PFSK-1 (cell line): ENCODE measurements at regions not wholly inside any gene's neighbourhood (a gene's known extent, or its start where the extent isn't known, plus 50 kb on each side); places are given as distances from the start of the nearest gene placed in this dataset.

ENCODE experiments used
- FOXP2 ChIP-seq: optimal IDR thresholded peaks from 2 replicates; pipeline ENCODE3; 2011; ENCODE audit warnings: borderline replicate concordance, control low read depth, inconsistent platforms; ENCODE audit not compliant: insufficient read depth; ENCODE audit errors: extremely low read length, extremely low read depth
- POLR2AphosphoS5 ChIP-seq: IDR thresholded peaks from 2 replicates; pipeline ENCODE4 v1.6.1; 2012; ENCODE audit warnings: low read depth, mild to moderate bottlenecking, control low read depth, low read length, moderate library complexity
- SIN3A ChIP-seq: IDR thresholded peaks from 2 replicates; pipeline ENCODE4 v1.6.1; 2012; ENCODE audit warnings: mild to moderate bottlenecking, low read length, moderate library complexity, borderline replicate concordance; ENCODE audit not compliant: insufficient read depth
- TAF1 ChIP-seq: IDR thresholded peaks from 2 replicates; pipeline ENCODE4 v1.6.1; 2012; ENCODE audit warnings: low read length, control low read depth, borderline replicate concordance; ENCODE audit not compliant: insufficient read depth
- TF ChIP-seq, protein P1 (sequence below), 2 experiments: IDR thresholded peaks; 2 replicates each; pipeline versions ENCODE4 v1.6.1 to v1.8.0; 2011 to 2012; ENCODE audit warnings: low read depth in 2 of 2, low read length in 2 of 2, control low read depth in 1 of 2, inconsistent platforms in 1 of 2, mild to moderate bottlenecking in 1 of 2, moderate library complexity in 1 of 2; ENCODE audit not compliant: insufficient read depth in 1 of 2

DNA sequence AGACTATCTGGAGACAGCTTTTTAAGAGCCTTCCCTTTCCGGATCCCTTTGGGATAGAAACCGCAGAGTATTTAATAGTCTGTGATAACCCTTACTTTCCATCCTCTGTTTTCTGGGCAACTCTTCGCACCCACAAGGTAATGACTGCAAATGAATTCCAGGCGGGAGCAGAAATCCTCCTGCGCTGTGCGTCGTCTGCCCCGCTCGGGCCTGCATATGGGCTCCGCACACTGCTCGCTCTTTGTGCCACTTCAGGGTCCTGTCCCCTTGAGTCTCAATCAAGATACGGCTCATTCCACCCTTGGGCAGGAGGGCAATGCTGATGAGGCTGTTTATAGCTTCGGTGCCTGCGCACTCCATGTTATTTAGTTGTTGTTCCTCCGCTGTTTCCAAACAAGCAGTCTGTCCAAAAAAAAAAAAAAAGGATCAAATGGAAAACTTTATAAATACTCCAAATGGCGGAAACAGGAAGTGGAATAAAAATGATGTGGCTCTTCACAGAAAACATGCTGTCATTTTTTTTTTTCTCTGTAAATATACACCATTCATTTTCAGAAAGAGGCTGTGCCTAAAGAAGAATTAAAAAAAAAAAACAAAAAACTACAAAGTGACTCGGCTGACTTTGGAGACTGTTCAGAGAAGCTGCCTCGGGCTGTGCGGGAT is 169.6 kb upstream of the GMDS start:
- no peak for TF ChIP-seq SIN3A
- TF ChIP-seq POLR2AphosphoS5, result no peak
- no peak for TF ChIP-seq TAF1
- no peak for TF ChIP-seq FOXP2
- TF ChIP-seq, protein P1, sequence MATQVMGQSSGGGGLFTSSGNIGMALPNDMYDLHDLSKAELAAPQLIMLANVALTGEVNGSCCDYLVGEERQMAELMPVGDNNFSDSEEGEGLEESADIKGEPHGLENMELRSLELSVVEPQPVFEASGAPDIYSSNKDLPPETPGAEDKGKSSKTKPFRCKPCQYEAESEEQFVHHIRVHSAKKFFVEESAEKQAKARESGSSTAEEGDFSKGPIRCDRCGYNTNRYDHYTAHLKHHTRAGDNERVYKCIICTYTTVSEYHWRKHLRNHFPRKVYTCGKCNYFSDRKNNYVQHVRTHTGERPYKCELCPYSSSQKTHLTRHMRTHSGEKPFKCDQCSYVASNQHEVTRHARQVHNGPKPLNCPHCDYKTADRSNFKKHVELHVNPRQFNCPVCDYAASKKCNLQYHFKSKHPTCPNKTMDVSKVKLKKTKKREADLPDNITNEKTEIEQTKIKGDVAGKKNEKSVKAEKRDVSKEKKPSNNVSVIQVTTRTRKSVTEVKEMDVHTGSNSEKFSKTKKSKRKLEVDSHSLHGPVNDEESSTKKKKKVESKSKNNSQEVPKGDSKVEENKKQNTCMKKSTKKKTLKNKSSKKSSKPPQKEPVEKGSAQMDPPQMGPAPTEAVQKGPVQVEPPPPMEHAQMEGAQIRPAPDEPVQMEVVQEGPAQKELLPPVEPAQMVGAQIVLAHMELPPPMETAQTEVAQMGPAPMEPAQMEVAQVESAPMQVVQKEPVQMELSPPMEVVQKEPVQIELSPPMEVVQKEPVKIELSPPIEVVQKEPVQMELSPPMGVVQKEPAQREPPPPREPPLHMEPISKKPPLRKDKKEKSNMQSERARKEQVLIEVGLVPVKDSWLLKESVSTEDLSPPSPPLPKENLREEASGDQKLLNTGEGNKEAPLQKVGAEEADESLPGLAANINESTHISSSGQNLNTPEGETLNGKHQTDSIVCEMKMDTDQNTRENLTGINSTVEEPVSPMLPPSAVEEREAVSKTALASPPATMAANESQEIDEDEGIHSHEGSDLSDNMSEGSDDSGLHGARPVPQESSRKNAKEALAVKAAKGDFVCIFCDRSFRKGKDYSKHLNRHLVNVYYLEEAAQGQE (IDR thresholded peaks at IDR 0.05; ENCODE audit: insufficient read depth in 1 of 2, low read depth in 2 of 2, low read length in 2 of 2), result no peak

DNA sequence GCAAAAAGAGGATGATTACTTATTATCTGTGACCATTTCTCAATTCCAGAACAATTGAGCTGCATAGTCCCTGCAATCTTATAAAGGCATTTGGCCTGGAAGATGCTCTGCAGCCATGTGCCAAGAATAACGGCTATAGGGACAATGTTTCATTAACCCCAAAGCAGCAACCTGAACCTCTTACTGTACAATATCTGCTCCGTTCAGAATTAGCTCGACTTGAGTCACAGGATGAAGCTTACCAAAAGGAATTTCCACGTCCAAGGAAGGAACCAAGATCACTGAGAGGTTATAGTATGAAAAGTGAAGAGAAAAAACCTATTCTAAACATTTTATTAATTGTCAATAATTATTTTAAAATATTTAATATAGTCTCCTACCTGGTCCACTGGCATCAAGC is 167.3 kb upstream of the GMDS start:
- TF ChIP-seq TAF1 (no peak), FOXP2 (no peak), POLR2AphosphoS5 (no peak), SIN3A (no peak)
- TF ChIP-seq, protein P1 (IDR thresholded peaks at IDR 0.05; ENCODE audit: insufficient read depth in 1 of 2, low read depth in 2 of 2, low read length in 2 of 2), result no peak

DNA sequence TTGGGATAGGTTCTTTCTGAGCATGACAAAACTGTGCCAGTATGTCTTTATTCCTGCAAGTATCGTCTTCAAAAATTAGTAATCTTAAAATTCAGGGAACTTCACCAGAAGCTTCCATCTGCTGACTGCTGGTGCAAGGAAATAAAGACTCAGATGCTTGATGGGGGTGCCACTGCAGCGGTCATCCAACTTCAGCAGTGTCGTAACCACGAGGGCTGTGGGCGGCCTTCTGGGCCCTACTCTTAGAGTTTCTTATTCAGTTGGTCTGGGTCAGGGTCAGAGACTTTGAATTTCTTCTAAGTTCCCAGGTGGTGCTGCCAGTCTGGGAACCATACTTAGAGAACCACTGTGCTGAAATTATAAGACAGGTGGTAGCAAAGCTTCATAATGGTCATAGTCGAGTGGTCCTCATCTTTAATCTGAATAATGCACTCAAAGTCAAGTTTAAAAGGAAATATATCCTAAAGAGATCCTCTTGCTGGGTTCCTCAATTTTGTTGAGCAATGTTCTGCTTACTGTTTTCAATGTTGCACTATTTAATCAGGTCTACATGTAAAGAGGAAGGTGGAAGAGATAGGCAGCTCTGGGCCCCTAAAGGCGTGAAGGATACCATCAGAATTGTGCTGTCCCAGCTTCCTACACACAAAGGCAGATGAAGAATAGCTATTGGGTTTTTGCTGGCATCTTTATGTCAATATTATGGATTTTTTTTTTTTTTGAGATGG is 165.4 kb upstream of the GMDS start:
- TF ChIP-seq POLR2AphosphoS5 (no peak), TAF1 (no peak), FOXP2 (no peak), SIN3A (no peak)
- TF ChIP-seq, protein P1 (IDR thresholded peaks at IDR 0.05; ENCODE audit: insufficient read depth in 1 of 2, low read depth in 2 of 2, low read length in 2 of 2), result no peak

DNA sequence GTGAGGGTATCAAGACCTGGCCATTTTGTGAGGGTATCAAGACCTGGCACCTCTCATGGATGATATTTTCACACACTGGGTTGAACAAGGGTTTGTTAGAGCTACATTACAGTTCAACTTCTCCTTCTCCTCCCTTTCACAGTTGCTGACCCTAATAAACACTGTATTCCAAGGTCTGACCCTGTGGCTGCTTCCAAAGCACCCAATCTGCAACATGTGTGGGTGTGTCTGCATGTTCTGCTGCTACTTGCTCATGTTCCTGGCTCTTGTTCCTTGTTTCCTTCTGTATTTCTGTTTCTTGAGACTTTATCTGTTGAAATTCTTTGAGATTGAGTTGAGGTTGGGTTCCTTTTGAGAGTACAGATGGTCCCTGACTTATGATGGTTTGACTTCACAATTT is 162.1 kb upstream of the GMDS start:
- no peak for TF ChIP-seq POLR2AphosphoS5
- no peak for TF ChIP-seq SIN3A

DNA sequence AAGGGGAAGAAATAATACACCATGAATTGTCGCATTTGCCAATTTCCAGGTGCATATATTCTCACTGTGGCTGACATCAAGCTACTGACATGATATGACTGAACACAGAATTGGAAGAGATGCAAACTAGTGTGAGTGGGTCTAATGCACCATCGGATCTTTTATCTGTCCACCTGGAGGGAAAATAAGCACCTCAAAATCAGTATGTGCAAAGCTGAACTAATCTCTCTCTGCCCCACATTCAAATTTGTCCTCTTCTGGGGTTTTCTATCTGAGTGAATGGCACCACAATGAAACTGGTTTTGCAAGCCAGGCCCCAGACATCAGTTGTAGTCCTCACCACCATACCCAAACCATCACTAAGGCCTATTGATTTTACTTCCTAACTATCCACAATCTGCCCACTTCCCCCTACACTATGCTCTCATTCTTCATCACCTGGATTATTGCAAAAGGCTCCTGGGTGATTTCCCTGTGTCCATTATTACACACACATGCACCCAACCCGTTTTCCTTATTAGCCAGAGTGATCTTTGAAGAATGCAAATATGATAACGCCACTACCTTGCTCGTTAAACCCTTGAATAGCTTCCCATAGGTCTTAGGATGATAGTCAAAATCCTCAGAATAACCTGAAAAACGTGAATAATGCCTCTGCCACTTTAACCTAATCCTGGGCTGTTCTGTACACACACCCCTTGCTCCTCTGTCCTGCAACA is 159.0 kb upstream of the GMDS start:
- TF ChIP-seq, protein P1 (IDR thresholded peaks at IDR 0.05; ENCODE audit: insufficient read depth in 1 of 2, low read depth in 2 of 2, low read length in 2 of 2), result no peak
- no peak for TF ChIP-seq TAF1
- no peak for TF ChIP-seq POLR2AphosphoS5
- no peak for TF ChIP-seq SIN3A
- no peak for TF ChIP-seq FOXP2
